HG03095 (cell line): ENCODE measurements at regions not wholly inside any gene's neighbourhood (a gene's known extent, or its start where the extent isn't known, plus 50 kb on each side); places are given as distances from the start of the nearest gene placed in this dataset.
A peak's percentile ranks its signal among the peaks of the same experiment; 100 is the strongest.

Experiments
- ATAC-seq: cut with Tn5 transposase; IDR thresholded peaks from one replicate; pipeline ENCODE4 v1.9.1; 2021; ENCODE audit warnings: moderate library complexity; ENCODE audit not compliant: unreplicated experiment

GRCh38 chr20:23254505-23254904, 96.1 kb upstream of the NXT1 start:
- ATAC-seq: no peak

- ATAC-seq: no peak
These were observed 96.6 kb upstream of the NXT1 start for GRCh38 chr20:23254034-23254433.

- ATAC-seq: no peak
These were observed 97.1 kb upstream of the NXT1 start for GRCh38 chr20:23253524-23253923.

- no peak for ATAC-seq
These were observed 98.8 kb upstream of the NXT1 start for GRCh38 chr20:23251779-23252178.

GRCh38 chr20:23249541-23249940, 101.0 kb upstream of the NXT1 start:
- ATAC-seq: no peak

GRCh38 chr20:23248461-23248882, 102.1 kb upstream of the NXT1 start:
- no peak for ATAC-seq

GRCh38 chr20:23246717-23247664, 103.6 kb upstream of the NXT1 start:
- no peak for ATAC-seq

GRCh38 chr20:23245553-23246181, 104.9 kb upstream of the NXT1 start:
- ATAC-seq: peak; percentile 86

GRCh38 chr20:23244916-23245552, 105.6 kb upstream of the NXT1 start:
- ATAC-seq: no peak

GRCh38 chr20:23244156-23244915, 106.3 kb upstream of the NXT1 start:
- ATAC-seq: no peak

GRCh38 chr20:23243791-23244155, 106.8 kb upstream of the NXT1 start:
- ATAC-seq: no peak

- no peak for ATAC-seq
These were observed 107.9 kb upstream of the NXT1 start for GRCh38 chr20:23242556-23243180.

GRCh38 chr20:23242104-23242503, 108.5 kb upstream of the NXT1 start:
- no peak for ATAC-seq

GRCh38 chr20:23241416-23241815, 109.2 kb upstream of the NXT1 start:
- no peak for ATAC-seq

- no peak for ATAC-seq
These were observed 110.1 kb upstream of the NXT1 start for GRCh38 chr20:23240519-23240918.

- no peak for ATAC-seq
These were observed 113.4 kb upstream of the NXT1 start for GRCh38 chr20:23237201-23237600.

GRCh38 chr20:23235173-23236027, 115.2 kb upstream of the NXT1 start:
- no peak for ATAC-seq

GRCh38 chr20:23234311-23235078, 116.1 kb upstream of the NXT1 start:
- no peak for ATAC-seq

- ATAC-seq: no peak
These were observed 117.2 kb upstream of the NXT1 start for GRCh38 chr20:23233341-23233740.
